HPDE6-E6E7 (cell line): ENCODE measurements at regions not wholly inside any gene's neighbourhood (a gene's known extent, or its start where the extent isn't known, plus 50 kb on each side); places are given as distances from the start of the nearest gene placed in this dataset.
"Not testable (repeated sequence)": the region's sequence is repeated elsewhere in the genome, so short reads cannot be mapped to it uniquely, and the experiment has no call there.

Experiments
- DNase-seq: peaks from one replicate; pipeline ENCODE4 v3.0.0; 2011; ENCODE audit warnings: missing footprints; ENCODE audit errors: extremely low spot score

- no peak for DNase-seq
Measured at GRCh38 chr7:69276011-69276729, 322.1 kb upstream of the AUTS2 start.

GRCh38 chr7:69277366-69277765 lies 320.9 kb upstream of the AUTS2 start:
- DNase-seq: no peak

GRCh38 chr7:69282946-69283345 lies 315.3 kb upstream of the AUTS2 start:
- DNase-seq: no peak

- DNase-seq: no peak
Measured at GRCh38 chr7:69283421-69283820, 314.9 kb upstream of the AUTS2 start.

GRCh38 chr7:69285854-69286253 lies 312.4 kb upstream of the AUTS2 start:
- no peak for DNase-seq

GRCh38 chr7:69295977-69296376 lies 302.3 kb upstream of the AUTS2 start:
- no peak for DNase-seq

- no peak for DNase-seq
Measured at GRCh38 chr7:69301253-69301652, 297.0 kb upstream of the AUTS2 start.

GRCh38 chr7:69309601-69310000 lies 288.7 kb upstream of the AUTS2 start:
- no peak for DNase-seq

GRCh38 chr7:69311489-69311888 lies 286.8 kb upstream of the AUTS2 start:
- no peak for DNase-seq

- DNase-seq: not testable (repeated sequence)
Measured at GRCh38 chr7:69313852-69314251, 284.4 kb upstream of the AUTS2 start.

- no peak for DNase-seq
Measured at GRCh38 chr7:69318794-69319193, 279.5 kb upstream of the AUTS2 start.

GRCh38 chr7:69328516-69328915 lies 269.8 kb upstream of the AUTS2 start:
- DNase-seq: no peak

- DNase-seq: no peak
Measured at GRCh38 chr7:69334701-69335100, 263.6 kb upstream of the AUTS2 start.

GRCh38 chr7:69335331-69335730 lies 262.9 kb upstream of the AUTS2 start:
- DNase-seq: no peak

GRCh38 chr7:69336976-69337375 lies 261.3 kb upstream of the AUTS2 start:
- DNase-seq: no peak

- DNase-seq: no peak
Measured at GRCh38 chr7:69338144-69338543, 260.1 kb upstream of the AUTS2 start.

- no peak for DNase-seq
Measured at GRCh38 chr7:69341288-69341687, 257.0 kb upstream of the AUTS2 start.

GRCh38 chr7:69342154-69342884 lies 256.0 kb upstream of the AUTS2 start:
- no peak for DNase-seq

- DNase-seq: no peak
Measured at GRCh38 chr7:69349291-69349690, 249.0 kb upstream of the AUTS2 start.

GRCh38 chr7:69358163-69358821 lies 240.0 kb upstream of the AUTS2 start:
- no peak for DNase-seq

- no peak for DNase-seq
Measured at GRCh38 chr7:69359003-69359700, 239.1 kb upstream of the AUTS2 start.

- no peak for DNase-seq
Measured at GRCh38 chr7:69360913-69361312, 237.4 kb upstream of the AUTS2 start.
